ENCODE measurements at regions not wholly inside any gene's neighbourhood (a gene's known extent, or its start where the extent isn't known, plus 50 kb on each side); places are given as distances from the start of the nearest gene placed in this dataset.

- TF ChIP-seq CTCF (IDR thresholded peaks at IDR 0.05; ENCODE audit: low read depth, low read length), result no peak
- peak; percentile 48 to 58 for DNase-seq (ENCODE audit: low read depth in 2 of 2)
- no peak overlapping the region for H3K4me3 ChIP-seq (replicated peaks in 1 of 2; ENCODE audit: low read depth in 2 of 2, low read length in 2 of 2)
These were observed 70.2 kb downstream of the HRH4 start for GRCh38 chr18:24530630-24531111.

- DNase-seq (ENCODE audit: low read depth in 2 of 2), result no peak
- no peak for TF ChIP-seq CTCF (IDR thresholded peaks at IDR 0.05; ENCODE audit: low read depth, low read length)
- H3K4me3 ChIP-seq (replicated peaks in 1 of 2; ENCODE audit: low read depth in 2 of 2, low read length in 2 of 2), result no peak overlapping the region
These were observed 73.8 kb downstream of the HRH4 start for GRCh38 chr18:24534271-24534670.

GRCh38 chr18:24534737-24535136 is 74.3 kb downstream of the HRH4 start:
- no peak overlapping the region for H3K4me3 ChIP-seq (replicated peaks in 1 of 2; ENCODE audit: low read depth in 2 of 2, low read length in 2 of 2)
- TF ChIP-seq CTCF (IDR thresholded peaks at IDR 0.05; ENCODE audit: low read depth, low read length), result no peak
- DNase-seq (ENCODE audit: low read depth in 2 of 2), result no peak

- no peak overlapping the region for H3K4me3 ChIP-seq (replicated peaks in 1 of 2; ENCODE audit: low read depth in 2 of 2, low read length in 2 of 2)
- TF ChIP-seq CTCF (IDR thresholded peaks at IDR 0.05; ENCODE audit: low read depth, low read length), result no peak
- DNase-seq (ENCODE audit: low read depth in 2 of 2), result no peak
These were observed 75.3 kb downstream of the HRH4 start for GRCh38 chr18:24535527-24536295.

- no peak overlapping the region for H3K4me3 ChIP-seq (replicated peaks in 1 of 2; ENCODE audit: low read depth in 2 of 2, low read length in 2 of 2)
- DNase-seq (ENCODE audit: low read depth in 2 of 2), result peak in 1 of 2 donors; percentile 4
- TF ChIP-seq CTCF (IDR thresholded peaks at IDR 0.05; ENCODE audit: low read depth, low read length), result no peak
These were observed 75.9 kb downstream of the HRH4 start for GRCh38 chr18:24536326-24536725.

- DNase-seq (ENCODE audit: low read depth in 2 of 2), result no peak
- no peak overlapping the region for H3K4me3 ChIP-seq (replicated peaks in 1 of 2; ENCODE audit: low read depth in 2 of 2, low read length in 2 of 2)
- no peak for TF ChIP-seq CTCF (IDR thresholded peaks at IDR 0.05; ENCODE audit: low read depth, low read length)
These were observed 76.4 kb downstream of the HRH4 start for GRCh38 chr18:24536834-24537233.

All from cardiac fibroblast (primary cell).